B cell (primary cell): ENCODE measurements at regions not wholly inside any gene's neighbourhood (a gene's known extent, or its start where the extent isn't known, plus 50 kb on each side); places are given as distances from the start of the nearest gene placed in this dataset.
"Not testable (repeated sequence)": the region's sequence is repeated elsewhere in the genome, so short reads cannot be mapped to it uniquely, and the experiment has no call there.

Experiments
- ATAC-seq: fragments of 200-7000 bp; cut with Tn5 transposase; one replicate; pipeline ENCODE4 v1.10.0; 2021; ENCODE audit warnings: low read depth, mild to moderate bottlenecking, moderate number of reproducible peaks, moderate library complexity
- CTCF ChIA-PET: fragments of 350-600 bp; sonication (Branson Sonifier 250); formaldehyde crosslinking; loops from one replicate; lab custom pipeline; 2021; ENCODE audit warnings: antibody characterized with exemption, inconsistent platforms; lab: Charles Lee
- POLR2A ChIA-PET: fragments of 350-600 bp; sonication (Branson Sonifier 250); formaldehyde crosslinking; loops from one replicate; lab custom pipeline; 2021; ENCODE audit warnings: antibody characterized with exemption; lab: Charles Lee
- DNase-seq: peaks from one replicate; pipeline ENCODE4 v3.0.0; 2013
- H2AFZ ChIP-seq: 2 replicates; pipeline ENCODE4 v1.6.1; 2012; ENCODE audit warnings: mild to moderate bottlenecking, low read depth, low read length; ENCODE audit not compliant: insufficient read depth, poor library complexity, severe bottlenecking
- H3K27ac ChIP-seq, 2 donors: 1 replicate in 1 of 2; 2 replicates in 1 of 2; pipeline ENCODE4 v1.5.1; 2012 to 2013; ENCODE audit warnings: low read length in 2 of 2, mild to moderate bottlenecking in 2 of 2, moderate library complexity in 1 of 2
- H3K27me3 ChIP-seq, 4 experiments: fragments of 200-600 bp in 1 of 4; sonication (generic) in 1 of 4; replicated peaks in 1 of 4; 1 replicate in 2 of 4; 2 replicates in 2 of 4; pipeline versions ENCODE4 v1.6.1 to v1.7.0; 2013 to 2016; ENCODE audit warnings: low read length in 3 of 4, mild to moderate bottlenecking in 2 of 4, mixed read lengths in 1 of 4, moderate library complexity in 1 of 4; ENCODE audit not compliant: insufficient read depth in 4 of 4, control insufficient read depth in 3 of 4; ENCODE audit errors: control extremely low read depth in 1 of 4
- H3K36me3 ChIP-seq, 2 experiments: replicated peaks in 1 of 2; 1 replicate in 1 of 2; 2 replicates in 1 of 2; pipeline versions ENCODE4 v1.6.1 to v1.7.1; 2013; ENCODE audit warnings: low read length in 1 of 2; ENCODE audit not compliant: insufficient read depth in 2 of 2, control insufficient read depth in 1 of 2; ENCODE audit errors: control extremely low read depth in 1 of 2, extremely low read depth in 1 of 2
- H3K4me1 ChIP-seq, 2 donors: fragments of 200-600 bp in 1 of 2; sonication (generic) in 1 of 2; 1 replicate in 1 of 2; 2 replicates in 1 of 2; pipeline versions ENCODE4 v1.5.1 to v1.6.1; 2013 to 2017; ENCODE audit warnings: low read length in 2 of 2; ENCODE audit not compliant: control insufficient read depth in 2 of 2, insufficient read depth in 2 of 2
- H3K4me2 ChIP-seq: replicated peaks from 2 replicates; pipeline ENCODE3; 2012; ENCODE audit warnings: mild to moderate bottlenecking, low read depth, low read length; ENCODE audit not compliant: poor library complexity, severe bottlenecking
- H3K4me3 ChIP-seq, 5 experiments: fragments of 200-600 bp in 1 of 5; sonication (generic) in 1 of 5; 1 replicate in 3 of 5; 2 replicates in 2 of 5; pipeline versions ENCODE4 v1.5.1 to v1.7.0; 2011 to 2016; ENCODE audit warnings: low read length in 4 of 5, mild to moderate bottlenecking in 4 of 5, low read depth in 2 of 5, control low read depth in 1 of 5, moderate library complexity in 1 of 5; ENCODE audit not compliant: insufficient read depth in 1 of 5; ENCODE audit errors: control extremely low read depth in 1 of 5, extremely low read depth in 1 of 5
- H3K79me2 ChIP-seq: fragments of 200-600 bp; sonication (generic); one replicate; pipeline ENCODE4 v1.6.0; 2016; ENCODE audit warnings: low read length; ENCODE audit not compliant: control insufficient read depth, insufficient read depth
- H3K9ac ChIP-seq: fragments of 200-600 bp; sonication (generic); 2 replicates; pipeline ENCODE4 v1.6.1; 2017; ENCODE audit warnings: mild to moderate bottlenecking, low read length, moderate library complexity
- H3K9me3 ChIP-seq, 3 donors: one replicate each; pipeline versions ENCODE4 v1.6.1 to v1.7.1; 2013; ENCODE audit warnings: low read length in 2 of 3; ENCODE audit not compliant: control insufficient read depth in 2 of 3, insufficient read depth in 1 of 3; ENCODE audit errors: control extremely low read depth in 1 of 3
- H4K20me1 ChIP-seq: 2 replicates; pipeline ENCODE4 v1.6.0; 2012; ENCODE audit warnings: mild to moderate bottlenecking, low read length; ENCODE audit not compliant: insufficient read depth, control insufficient read depth, poor library complexity, severe bottlenecking
- H3K27ac Mint-ChIP-seq: one replicate; pipeline ENCODE4 v1.8.0; 2021; ENCODE audit warnings: mixed read lengths
- H3K27me3 Mint-ChIP-seq: one replicate; pipeline ENCODE4 v1.8.0; 2021; ENCODE audit warnings: mixed read lengths
- H3K4me1 Mint-ChIP-seq: one replicate; pipeline ENCODE4 v1.8.0; 2021; ENCODE audit warnings: mixed read lengths
- H3K4me3 Mint-ChIP-seq: one replicate; pipeline ENCODE4 v1.8.0; 2021; ENCODE audit warnings: mixed read lengths
- H3K9me3 Mint-ChIP-seq: one replicate; pipeline ENCODE4 v1.8.0; 2022; ENCODE audit warnings: mixed read lengths; ENCODE audit not compliant: insufficient read depth
- EZH2 ChIP-seq: IDR thresholded peaks from 2 replicates; pipeline ENCODE4 v1.6.1; 2012; ENCODE audit warnings: borderline replicate concordance, low read depth, mild to moderate bottlenecking, moderate library complexity, low read length; ENCODE audit not compliant: insufficient read depth, poor library complexity, severe bottlenecking
- WGBS: methylation state at CpG from one replicate; pipeline ENCODE4 v1.1.5; 2013; ENCODE audit warnings: missing lambda C conversion rate; ENCODE audit not compliant: insufficient coverage; 5-methylcytosine and 5-hydroxymethylcytosine counted together
- intact Hi-C: fragments of 100-400 bp; cut with micrococcal nuclease; formaldehyde crosslinking; loops from one replicate; pipeline ENCODE4 v1.10.0; 2022
- TF ChIP-seq, protein P1 (sequence below): fragments of 200-600 bp; IDR thresholded peaks from one replicate; pipeline ENCODE4 v1.8.0; 2022; ENCODE audit warnings: antibody characterized with exemption, mild to moderate bottlenecking

DNA sequence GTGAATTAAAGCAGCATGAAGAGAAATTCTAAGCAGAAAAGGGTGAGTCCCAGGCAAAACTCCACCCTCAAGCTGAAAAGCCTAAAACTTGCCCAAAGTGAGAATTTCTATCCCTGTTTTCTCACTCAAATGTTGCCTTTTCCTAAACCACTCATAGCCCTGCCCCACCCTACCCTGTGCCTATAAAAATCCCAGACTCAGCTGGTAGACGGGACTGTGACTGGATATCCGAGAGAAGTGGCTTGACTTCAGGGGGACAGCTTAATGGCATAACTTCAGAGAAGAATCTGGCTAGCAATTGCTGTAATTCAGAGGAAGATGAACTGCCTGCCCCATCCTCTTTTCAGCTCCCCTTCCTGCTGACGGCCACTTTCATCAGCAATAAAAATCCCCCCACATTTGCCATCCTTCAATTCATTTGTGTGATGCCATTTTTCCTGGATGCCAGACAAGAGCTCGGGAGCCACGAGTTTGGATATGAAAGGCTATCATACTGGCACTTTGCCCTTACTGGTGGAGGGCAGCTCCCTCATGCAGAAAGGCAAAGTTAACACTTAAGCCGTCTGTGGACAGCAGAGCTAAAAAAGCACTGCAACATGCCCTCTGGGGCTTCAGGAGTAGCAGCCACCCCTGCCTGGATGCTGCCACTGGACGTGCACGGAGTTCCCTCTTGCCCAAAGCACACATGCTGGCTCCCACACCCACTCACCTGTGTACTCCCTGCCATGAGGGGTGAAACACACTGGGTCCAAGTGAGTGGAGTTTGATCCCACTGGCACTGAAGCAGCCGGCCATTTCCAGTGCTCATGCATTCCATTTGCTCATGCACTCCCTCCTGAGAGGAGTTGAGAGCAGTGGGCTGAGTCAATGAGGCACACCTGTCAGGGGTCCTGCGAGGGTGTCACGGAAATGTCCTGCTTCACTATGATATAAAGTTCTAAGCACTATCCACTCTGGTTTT lies 670.6 kb downstream of the PLOD2 start:
- ChIA-PET POLR2A (no interaction called here), CTCF (no interaction called here)
- no peaks in the 10 kb centered on the region for H3K27me3 Mint-ChIP-seq
- no peaks in the 10 kb centered on the region for H3K36me3 ChIP-seq
- H3K27ac ChIP-seq, result no peak overlapping the region
- no peaks in the 10 kb centered on the region for H3K79me2 ChIP-seq
- H3K4me1 Mint-ChIP-seq, result no peaks in the 10 kb centered on the region
- no peaks in the 10 kb centered on the region for H3K9me3 ChIP-seq
- intact Hi-C loops, result no loop called here
- DNase-seq (no peak), ATAC-seq (no peak)
- H3K4me3 ChIP-seq, result no peak overlapping the region
- no peak overlapping the region for H3K9ac ChIP-seq
- H3K9me3 Mint-ChIP-seq, result no peaks in the 10 kb centered on the region
- no peaks in the 10 kb centered on the region for H4K20me1 ChIP-seq
- WGBS, result 67% methylated on average over 5 of the region's 11 CpGs
- no peak overlapping the region for H3K27ac Mint-ChIP-seq
- TF ChIP-seq EZH2, result no peak
- TF ChIP-seq, protein P1, sequence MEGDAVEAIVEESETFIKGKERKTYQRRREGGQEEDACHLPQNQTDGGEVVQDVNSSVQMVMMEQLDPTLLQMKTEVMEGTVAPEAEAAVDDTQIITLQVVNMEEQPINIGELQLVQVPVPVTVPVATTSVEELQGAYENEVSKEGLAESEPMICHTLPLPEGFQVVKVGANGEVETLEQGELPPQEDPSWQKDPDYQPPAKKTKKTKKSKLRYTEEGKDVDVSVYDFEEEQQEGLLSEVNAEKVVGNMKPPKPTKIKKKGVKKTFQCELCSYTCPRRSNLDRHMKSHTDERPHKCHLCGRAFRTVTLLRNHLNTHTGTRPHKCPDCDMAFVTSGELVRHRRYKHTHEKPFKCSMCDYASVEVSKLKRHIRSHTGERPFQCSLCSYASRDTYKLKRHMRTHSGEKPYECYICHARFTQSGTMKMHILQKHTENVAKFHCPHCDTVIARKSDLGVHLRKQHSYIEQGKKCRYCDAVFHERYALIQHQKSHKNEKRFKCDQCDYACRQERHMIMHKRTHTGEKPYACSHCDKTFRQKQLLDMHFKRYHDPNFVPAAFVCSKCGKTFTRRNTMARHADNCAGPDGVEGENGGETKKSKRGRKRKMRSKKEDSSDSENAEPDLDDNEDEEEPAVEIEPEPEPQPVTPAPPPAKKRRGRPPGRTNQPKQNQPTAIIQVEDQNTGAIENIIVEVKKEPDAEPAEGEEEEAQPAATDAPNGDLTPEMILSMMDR, result no peak
- H3K4me1 ChIP-seq, result no peaks in the 10 kb centered on the region
- H3K4me3 Mint-ChIP-seq, result no peak overlapping the region
- no peak overlapping the region for H3K4me2 ChIP-seq
- no peaks in the 10 kb centered on the region for H3K27me3 ChIP-seq
- no peak overlapping the region for H2AFZ ChIP-seq

DNA sequence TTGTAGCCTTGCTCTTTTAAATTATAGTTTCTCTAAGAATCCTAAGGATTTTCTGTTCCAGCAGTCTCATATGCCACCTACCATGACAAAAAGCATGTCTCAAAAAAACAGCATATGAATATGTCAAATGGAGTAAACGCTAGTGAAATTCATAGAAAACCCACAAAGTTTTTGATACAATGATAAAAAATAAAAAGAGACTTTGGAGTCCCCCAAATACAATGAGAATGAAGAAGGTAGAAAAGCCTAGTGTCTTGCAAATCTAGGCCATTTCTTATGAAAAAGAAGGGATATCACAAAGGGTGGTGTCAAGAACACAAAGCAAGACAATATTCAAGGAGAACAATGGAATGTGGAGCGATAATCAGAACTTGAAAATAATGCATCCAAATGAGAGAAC lies 668.5 kb downstream of the PLOD2 start:
- no peak overlapping the region for H3K4me2 ChIP-seq
- ChIA-PET POLR2A (no interaction called here), CTCF (no interaction called here)
- H3K36me3 ChIP-seq, result no peaks in the 10 kb centered on the region
- ATAC-seq (no peak), DNase-seq (no peak)
- H2AFZ ChIP-seq, result no peak overlapping the region
- Mint-ChIP-seq H3K27ac (no peak overlapping the region), H3K27me3 (no peaks in the 10 kb centered on the region), H3K4me1 (no peaks in the 10 kb centered on the region), H3K9me3 (no peaks in the 10 kb centered on the region), H3K4me3 (no peak overlapping the region)
- H4K20me1 ChIP-seq, result no peaks in the 10 kb centered on the region
- WGBS, result 80% methylated on average over 1 of the region's 2 CpGs
- intact Hi-C loops, result no loop called here
- no peak overlapping the region for H3K4me3 ChIP-seq
- no peak overlapping the region for H3K27ac ChIP-seq
- H3K27me3 ChIP-seq, result no peaks in the 10 kb centered on the region
- H3K9ac ChIP-seq, result no peak overlapping the region
- no peaks in the 10 kb centered on the region for H3K4me1 ChIP-seq
- H3K79me2 ChIP-seq, result no peaks in the 10 kb centered on the region
- TF ChIP-seq EZH2, result no peak
- TF ChIP-seq, protein P1, result no peak
- no peaks in the 10 kb centered on the region for H3K9me3 ChIP-seq

DNA sequence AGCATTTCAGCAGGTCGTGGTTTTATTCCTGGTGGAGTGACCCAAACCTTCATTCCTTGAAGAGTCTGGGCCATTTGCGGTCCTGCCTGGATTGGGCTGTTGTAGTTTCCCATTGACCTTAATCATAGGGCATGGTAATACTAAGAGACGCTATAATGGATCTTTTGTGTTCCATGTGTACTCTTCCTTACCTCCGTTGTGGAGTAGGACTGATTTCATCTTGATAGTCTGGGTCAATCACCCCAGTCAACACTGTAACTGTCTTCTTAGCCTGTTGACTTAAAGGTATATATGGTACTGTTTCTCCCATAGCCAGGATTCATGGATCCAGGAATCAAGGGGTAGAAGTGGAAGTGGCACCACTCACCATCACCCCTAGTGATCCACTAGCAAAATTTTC lies 643.6 kb downstream of the PLOD2 start:
- H3K27me3 Mint-ChIP-seq, ATAC-seq, CTCF ChIA-PET, DNase-seq, H3K27me3 ChIP-seq, H3K4me1 ChIP-seq, H3K4me2 ChIP-seq, H3K27ac Mint-ChIP-seq, H3K4me1 Mint-ChIP-seq, H3K79me2 ChIP-seq, H3K9ac ChIP-seq, H3K4me3 ChIP-seq, H3K9me3 ChIP-seq, H3K36me3 ChIP-seq, H3K27ac ChIP-seq, H4K20me1 ChIP-seq, H3K4me3 Mint-ChIP-seq, intact Hi-C loops, H2AFZ ChIP-seq, H3K9me3 Mint-ChIP-seq: not testable (repeated sequence)
- POLR2A ChIA-PET, result interaction anchor here (0.6 kb wide), 1 partner anchor 32 kb away, joined by 12 read pairs; no protein-coding TSS in a partner anchor
- WGBS, result 86% methylated on average over 2 of the region's 4 CpGs
